IMR-90 (cell line): ENCODE measurements at regions not wholly inside any gene's neighbourhood (a gene's known extent, or its start where the extent isn't known, plus 50 kb on each side); places are given as distances from the start of the nearest gene placed in this dataset.

Experiments used
- MAFK ChIP-seq: IDR thresholded peaks from 2 replicates; pipeline ENCODE4 v1.6.1; 2012; ENCODE audit warnings: low read depth, low read length, improper control_type of control experiment
- POLR2A ChIP-seq: IDR thresholded peaks from 2 replicates; pipeline ENCODE4 v1.6.1; 2012; ENCODE audit warnings: mild to moderate bottlenecking, low read depth, low read length
- RAD21 ChIP-seq: IDR thresholded peaks from 2 replicates; pipeline ENCODE4 v1.6.1; 2012; ENCODE audit warnings: low read length, improper control_type of control experiment
- RFX5 ChIP-seq: IDR thresholded peaks from 2 replicates; pipeline ENCODE4 v1.8.0; 2012; ENCODE audit warnings: low read depth, mild to moderate bottlenecking, low read length, moderate library complexity
- TF ChIP-seq, protein P1 (sequence below): conservative IDR thresholded peaks from 2 replicates; pipeline ENCODE4 v1.5.1; 2012; ENCODE audit warnings: mild to moderate bottlenecking, low read depth, low read length, improper control_type of control experiment

DNA sequence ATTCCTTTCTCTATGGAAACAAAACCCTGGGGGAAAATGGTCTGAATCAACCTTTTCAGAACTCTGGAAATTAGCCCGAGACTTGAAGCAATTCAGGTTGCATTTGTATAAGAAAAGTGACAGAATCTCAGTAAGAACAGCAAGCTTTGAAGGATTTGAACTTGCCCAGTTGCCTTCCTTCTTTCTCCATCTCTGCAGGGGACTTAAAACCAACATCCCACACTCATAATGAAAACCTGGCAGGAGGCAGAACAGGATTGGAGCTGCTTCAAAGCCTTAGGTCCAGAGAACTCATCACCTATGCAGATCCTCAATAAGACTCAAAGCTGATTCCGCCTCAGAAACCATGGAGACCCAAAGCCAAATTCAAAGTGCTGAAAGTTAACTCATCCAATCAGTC lies 790.5 kb upstream of the ID2 start:
- TF ChIP-seq, protein P1, sequence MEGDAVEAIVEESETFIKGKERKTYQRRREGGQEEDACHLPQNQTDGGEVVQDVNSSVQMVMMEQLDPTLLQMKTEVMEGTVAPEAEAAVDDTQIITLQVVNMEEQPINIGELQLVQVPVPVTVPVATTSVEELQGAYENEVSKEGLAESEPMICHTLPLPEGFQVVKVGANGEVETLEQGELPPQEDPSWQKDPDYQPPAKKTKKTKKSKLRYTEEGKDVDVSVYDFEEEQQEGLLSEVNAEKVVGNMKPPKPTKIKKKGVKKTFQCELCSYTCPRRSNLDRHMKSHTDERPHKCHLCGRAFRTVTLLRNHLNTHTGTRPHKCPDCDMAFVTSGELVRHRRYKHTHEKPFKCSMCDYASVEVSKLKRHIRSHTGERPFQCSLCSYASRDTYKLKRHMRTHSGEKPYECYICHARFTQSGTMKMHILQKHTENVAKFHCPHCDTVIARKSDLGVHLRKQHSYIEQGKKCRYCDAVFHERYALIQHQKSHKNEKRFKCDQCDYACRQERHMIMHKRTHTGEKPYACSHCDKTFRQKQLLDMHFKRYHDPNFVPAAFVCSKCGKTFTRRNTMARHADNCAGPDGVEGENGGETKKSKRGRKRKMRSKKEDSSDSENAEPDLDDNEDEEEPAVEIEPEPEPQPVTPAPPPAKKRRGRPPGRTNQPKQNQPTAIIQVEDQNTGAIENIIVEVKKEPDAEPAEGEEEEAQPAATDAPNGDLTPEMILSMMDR: no peak
- TF ChIP-seq RFX5: no peak
- no peak for TF ChIP-seq MAFK
- TF ChIP-seq POLR2A: no peak
- no peak for TF ChIP-seq RAD21
